ENCODE measurements at regions not wholly inside any gene's neighbourhood (a gene's known extent, or its start where the extent isn't known, plus 50 kb on each side); places are given as distances from the start of the nearest gene placed in this dataset.

DNA sequence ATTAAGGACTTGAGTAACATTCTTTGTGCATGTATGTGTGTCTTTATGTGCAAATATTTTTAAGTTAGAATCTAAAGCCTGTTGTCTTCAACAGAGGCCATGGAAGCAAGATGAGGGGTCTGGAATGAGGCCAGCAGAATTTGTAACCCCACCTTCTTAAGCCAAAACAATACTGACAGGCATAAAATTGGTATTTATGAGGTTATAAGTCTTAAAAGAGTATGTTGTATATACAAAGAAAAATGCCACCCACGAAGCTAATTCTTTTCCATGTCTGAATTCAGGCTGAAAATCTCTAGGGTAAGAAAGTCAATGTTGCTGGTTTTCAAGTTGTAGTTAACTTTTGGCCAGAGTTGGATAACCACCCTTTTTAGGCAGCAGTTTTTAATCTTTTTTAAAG is 86.2 kb upstream of the TMTC1 start:
- no peak for TF ChIP-seq POLR2A (IDR thresholded peaks at IDR 0.05; ENCODE audit: low read length)
- no peak for TF ChIP-seq GATA1 (IDR thresholded peaks at IDR 0.05; ENCODE audit: low read depth, low read length)
